Fibroblast of gingiva (primary cell): ENCODE measurements at regions not wholly inside any gene's neighbourhood (a gene's known extent, or its start where the extent isn't known, plus 50 kb on each side); places are given as distances from the start of the nearest gene placed in this dataset.
A peak's percentile ranks its signal among the peaks of the same experiment; 100 is the strongest.
"Not testable (repeated sequence)": the region's sequence is repeated elsewhere in the genome, so short reads cannot be mapped to it uniquely, and the experiment has no call there.

Experiments used
- DNase-seq: peaks from one replicate; pipeline ENCODE4 v3.0.0-alpha.2; 2011; ENCODE audit warnings: low read depth

- peak; percentile 12 for DNase-seq
Measured at GRCh38 chr3:29141197-29141917, 139.5 kb upstream of the RBMS3 start.

DNA sequence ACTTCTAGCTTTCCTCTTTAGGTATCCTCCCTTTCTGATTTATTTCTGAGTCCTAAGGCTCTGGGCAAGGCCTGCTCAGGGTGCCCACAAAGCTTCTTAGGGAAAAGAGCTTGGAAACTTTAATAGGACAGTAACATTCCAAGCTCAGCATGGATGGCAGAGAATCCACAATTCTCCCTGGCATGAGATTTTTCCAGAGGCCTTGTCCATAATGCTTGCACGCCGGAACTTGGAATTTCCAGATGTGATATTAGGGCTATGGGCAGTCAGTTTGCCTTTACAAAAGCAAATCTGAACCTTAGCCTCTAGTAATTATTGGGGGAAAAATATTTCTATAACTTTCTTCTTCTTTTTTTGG lies 139.0 kb upstream of the RBMS3 start:
- no peak for DNase-seq

GRCh38 chr3:29143151-29143550 lies 137.7 kb upstream of the RBMS3 start:
- DNase-seq, result no peak

DNA sequence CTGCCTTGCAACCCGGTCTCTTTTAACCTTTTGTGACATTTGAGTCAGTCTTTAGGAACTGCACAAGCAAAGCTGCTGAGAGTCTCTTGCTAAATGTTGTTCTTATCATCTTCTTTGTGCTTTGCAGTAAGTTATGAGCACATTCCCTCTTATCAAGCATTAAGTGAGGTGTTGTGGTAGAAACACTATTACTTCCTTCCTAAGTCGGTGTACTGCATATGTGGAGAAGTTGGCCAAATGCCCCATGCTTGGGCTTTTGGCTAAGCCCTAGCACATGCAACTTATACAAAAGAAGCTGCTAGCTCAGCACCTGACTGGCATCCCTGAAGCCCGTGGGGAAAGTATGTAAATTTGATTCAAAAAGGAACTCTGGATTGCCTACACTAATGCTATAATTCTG lies 136.5 kb upstream of the RBMS3 start:
- DNase-seq, result no peak

DNA sequence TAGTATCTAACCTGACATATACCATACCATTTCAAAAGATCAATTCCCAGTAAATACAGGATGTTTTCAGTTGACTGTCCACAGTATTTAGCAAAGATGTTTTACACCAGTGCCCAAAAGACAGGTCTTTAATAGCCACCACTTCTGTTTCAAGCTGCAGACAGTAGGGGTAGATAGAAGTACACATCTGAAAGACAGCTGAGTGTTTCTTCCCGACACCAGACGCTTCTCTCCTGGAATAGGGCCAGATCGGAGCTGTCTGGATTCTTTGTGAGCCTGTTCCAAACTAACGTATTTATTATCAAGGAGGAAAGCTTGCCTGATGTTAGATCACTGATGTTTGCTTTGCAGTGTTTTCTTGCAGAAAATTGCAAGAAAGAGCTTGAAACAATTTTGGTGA lies 136.1 kb upstream of the RBMS3 start:
- DNase-seq, result peak; percentile 52

- DNase-seq, result no peak
Measured at GRCh38 chr3:29145360-29145759, 135.5 kb upstream of the RBMS3 start.

DNA sequence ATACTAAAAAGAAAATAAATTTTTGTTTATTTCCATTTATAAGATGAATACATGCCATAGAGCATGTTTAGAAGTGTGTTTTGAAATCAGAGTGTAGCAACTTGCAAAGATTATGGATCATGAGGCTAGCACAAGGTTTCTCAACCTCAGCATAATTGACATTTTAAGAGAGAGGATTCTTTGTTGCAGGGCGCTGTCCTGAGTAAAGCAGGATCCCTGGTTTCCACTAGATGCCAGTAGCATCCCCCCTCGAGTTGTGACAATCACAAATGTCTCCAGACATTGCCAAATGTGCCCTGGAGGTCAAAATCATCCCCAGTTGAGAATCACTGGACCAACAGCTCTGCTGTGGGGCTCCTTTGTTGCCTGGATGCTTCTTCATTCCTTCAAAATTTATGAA lies 128.5 kb upstream of the RBMS3 start:
- peak; percentile 46 for DNase-seq

GRCh38 chr3:29153811-29154210 lies 127.1 kb upstream of the RBMS3 start:
- no peak for DNase-seq

GRCh38 chr3:29156086-29156715 lies 124.7 kb upstream of the RBMS3 start:
- DNase-seq, result no peak

DNA sequence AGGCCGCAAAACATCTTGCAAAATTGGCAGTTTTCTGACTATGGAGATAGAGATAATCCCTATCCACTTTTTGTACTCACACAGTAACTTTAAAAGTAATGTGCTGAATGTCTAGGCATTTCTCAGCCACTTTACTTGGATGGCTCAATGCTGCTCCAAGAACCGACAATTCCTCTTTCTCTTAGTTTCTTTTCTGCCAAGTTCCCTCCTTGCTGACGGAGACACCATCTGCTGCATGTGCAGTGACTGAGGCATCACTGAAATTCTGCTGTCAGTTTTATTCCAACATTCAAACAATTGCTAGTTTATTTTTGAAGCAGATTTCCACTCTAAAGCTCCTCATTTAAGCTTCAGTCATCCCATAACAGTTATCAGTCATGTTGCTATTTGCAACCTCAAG lies 116.0 kb upstream of the RBMS3 start:
- no peak for DNase-seq

GRCh38 chr3:29167180-29167579 lies 113.7 kb upstream of the RBMS3 start:
- DNase-seq, result no peak

DNA sequence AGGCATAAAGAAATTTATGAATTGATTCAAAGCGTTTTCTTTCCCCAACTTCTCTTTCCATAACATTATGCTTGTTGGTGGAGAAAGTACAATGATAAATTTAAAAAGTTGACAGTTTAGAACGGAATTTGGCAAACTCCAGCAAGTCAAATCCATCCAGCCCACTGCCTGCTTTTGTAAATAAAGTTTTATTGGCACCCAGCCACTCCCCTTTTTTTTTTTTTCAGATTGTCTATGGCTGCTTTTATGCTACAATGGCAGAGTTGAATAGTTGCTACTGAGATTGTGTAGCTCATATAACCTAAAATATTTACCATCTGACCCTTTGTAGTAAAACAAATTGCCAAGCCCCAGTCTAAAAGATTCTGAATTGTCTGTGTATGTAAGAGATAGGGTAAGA lies 112.8 kb upstream of the RBMS3 start:
- no peak for DNase-seq

DNA sequence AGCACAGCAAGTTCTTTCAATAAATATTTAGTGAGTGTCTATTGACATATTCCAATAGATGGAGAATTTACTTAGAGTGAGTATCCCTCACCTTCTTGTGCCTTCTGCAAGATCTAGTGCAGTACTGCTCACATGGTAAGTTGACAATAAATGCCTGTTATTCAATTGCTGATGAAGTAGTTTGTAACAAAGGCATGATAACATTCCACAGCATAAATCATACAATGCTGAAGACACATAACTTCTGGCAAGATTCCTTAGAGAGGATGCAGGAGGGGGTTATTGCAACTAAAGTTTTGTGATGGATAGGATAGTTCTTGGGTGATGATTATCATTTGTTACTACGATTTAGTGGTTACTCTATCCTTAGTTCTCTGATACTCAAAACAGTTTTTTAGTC lies 112.2 kb upstream of the RBMS3 start:
- no peak for DNase-seq

- DNase-seq, result no peak
Measured at GRCh38 chr3:29169451-29169850, 111.4 kb upstream of the RBMS3 start.

DNA sequence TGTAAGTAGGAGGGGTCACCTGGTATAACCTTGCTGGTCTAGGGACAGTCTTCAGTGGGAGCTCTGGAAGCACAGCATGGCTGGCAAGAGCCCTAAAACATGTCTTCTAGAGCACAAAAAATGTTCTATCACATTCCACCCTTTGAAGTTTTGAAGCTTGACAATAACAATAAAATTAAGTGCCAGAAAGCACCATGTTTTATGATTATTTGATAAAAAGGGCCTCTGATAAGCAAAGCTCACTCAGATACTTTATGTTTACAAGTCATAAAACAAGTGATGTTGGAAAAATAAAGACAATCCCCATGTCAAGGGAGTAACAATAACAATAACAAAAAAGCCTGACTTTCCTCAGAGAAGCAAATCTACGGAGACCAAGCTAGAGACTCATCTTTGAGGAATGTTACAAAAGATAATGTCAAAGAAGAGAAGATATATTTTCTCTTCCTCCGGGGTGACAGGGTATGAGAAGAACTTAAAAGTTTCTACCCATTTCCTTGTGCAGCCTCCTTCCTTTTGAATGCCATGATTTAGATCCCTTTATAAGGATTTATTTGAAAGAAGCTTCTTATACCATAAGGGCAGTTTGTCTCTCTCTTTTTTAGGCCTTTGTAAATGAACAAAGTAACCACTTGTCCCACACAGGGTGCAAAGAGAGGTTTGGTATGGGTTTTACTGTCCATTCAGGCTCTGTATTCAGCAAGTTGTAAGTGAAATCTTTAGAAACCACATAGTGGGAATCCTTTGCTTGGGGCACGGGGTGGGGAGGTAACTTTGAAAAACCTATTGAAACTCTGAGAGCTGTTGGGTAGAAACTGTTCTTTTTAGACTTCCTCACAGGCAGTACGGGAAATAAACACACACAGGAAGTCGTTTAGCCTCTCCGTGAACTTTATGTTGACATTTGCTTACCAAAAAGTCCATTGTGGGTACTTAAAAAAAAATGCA lies 109.6 kb upstream of the RBMS3 start:
- DNase-seq, result no peak

GRCh38 chr3:29176501-29176900 lies 104.4 kb upstream of the RBMS3 start:
- no peak for DNase-seq

DNA sequence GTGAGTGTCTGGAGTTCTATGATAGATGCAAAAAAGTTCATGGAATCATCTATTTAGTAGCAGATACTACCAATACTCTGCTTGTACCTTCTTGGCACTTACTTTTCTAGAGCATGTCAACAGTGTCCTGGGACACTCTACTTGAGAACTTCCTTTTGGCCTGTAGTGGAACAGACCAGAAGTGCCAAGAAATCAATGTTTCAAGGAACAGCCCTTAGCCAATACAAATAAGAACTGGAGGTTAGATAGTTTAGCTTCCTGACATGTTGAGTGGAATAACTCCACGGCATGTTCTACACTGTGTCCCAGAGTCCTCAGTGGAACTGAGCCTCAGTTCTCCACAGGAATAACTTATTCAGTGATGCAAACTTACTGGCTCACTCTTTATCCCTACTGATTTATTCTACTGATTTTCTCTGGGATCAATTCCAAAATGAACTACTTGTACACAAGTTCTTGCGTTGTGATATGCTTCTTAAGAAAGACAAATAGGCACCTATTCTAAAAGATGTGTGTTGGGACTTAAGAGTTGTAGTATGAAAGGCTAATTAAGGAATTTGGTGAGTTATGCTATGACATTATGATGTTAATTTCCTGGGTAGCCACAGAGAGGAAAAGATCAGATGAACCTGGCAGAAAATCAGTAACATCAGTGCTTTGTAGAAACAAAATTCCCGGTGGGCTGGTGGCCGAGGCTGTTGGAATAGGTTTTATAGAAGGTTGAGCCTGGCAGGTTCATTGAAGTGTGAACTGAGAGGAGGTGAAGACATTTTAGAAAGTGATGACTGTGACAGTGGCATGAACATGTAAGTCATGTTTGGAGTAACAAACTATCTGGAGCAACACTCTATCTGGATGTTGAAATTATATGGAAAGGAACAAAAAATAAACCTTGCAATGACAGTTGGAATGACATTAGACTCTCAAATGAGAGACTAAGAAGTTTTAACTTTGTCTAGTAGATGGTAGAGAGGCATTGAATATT lies 101.8 kb upstream of the RBMS3 start:
- no peak for DNase-seq

DNA sequence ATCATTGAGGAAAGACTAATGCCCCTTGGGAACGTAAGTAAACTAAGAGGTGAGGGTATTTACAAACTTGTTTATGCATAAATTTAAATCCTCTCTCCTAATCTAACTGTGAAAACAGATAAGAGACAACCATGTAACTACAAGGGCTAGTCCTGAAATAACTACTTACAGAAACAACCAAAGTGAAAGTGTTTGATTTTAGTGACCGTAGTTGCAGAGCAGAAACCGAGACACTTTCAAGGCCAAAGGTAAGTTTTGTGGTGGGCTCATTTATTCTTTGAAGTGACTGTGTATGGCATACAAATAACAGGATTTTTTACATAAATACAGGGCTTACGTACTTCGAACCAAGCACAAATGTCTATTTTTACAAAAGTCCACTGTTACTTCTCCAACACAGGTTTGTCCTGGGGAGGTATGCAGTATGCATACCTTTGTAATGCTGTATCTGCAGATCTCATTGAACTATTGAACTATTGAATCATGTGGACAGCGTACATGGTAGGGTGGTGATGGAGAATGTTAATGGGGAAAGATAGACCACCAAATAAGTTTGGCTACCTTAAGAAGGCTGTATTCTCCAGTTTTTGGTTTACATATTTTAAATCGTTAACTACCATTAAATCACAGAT lies 99.6 kb upstream of the RBMS3 start:
- DNase-seq, result no peak

DNA sequence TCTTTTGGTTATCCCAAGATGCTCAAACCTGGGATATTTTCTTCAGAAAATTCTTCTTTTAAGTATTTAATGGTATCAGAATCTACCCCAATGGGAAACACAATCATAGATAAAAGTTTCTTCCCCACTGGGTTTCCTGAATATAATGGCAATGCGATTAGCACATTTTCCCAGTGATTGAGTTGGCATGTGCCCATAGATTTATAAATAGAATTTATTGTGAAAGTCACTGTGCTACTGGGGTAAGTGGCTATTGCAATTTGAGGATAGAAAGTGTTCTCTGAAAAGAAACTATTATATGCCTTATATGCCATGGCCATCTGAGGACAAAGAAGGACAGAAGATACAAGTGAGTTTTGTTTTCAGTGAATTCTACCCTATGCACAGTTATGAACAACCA lies 99.0 kb upstream of the RBMS3 start:
- DNase-seq, result no peak

- not testable (repeated sequence) for DNase-seq
Measured at GRCh38 chr3:29182828-29183227, 98.0 kb upstream of the RBMS3 start.
